COR-L47 (cell line): ENCODE measurements at regions not wholly inside any gene's neighbourhood (a gene's known extent, or its start where the extent isn't known, plus 50 kb on each side); places are given as distances from the start of the nearest gene placed in this dataset.
A peak's percentile ranks its signal among the peaks of the same experiment; 100 is the strongest.
"Not testable (repeated sequence)": the region's sequence is repeated elsewhere in the genome, so short reads cannot be mapped to it uniquely, and the experiment has no call there.

Source experiments
- DNase-seq: peaks from one replicate; lab custom pipeline; 2025; lab: John Stamatoyannopoulos, UW

GRCh38 chr4:125749354-125749753 lies 434.6 kb downstream of the FAT4 start:
- DNase-seq: no peak

- no peak for DNase-seq
These were observed 435.6 kb downstream of the FAT4 start for GRCh38 chr4:125750399-125750798.

- peak; percentile 46 for DNase-seq
These were observed 436.2 kb downstream of the FAT4 start for GRCh38 chr4:125750828-125751466.

- no peak for DNase-seq
These were observed 443.7 kb downstream of the FAT4 start for GRCh38 chr4:125758438-125758837.

GRCh38 chr4:125760201-125760819 lies 445.6 kb downstream of the FAT4 start:
- DNase-seq: no peak

- no peak for DNase-seq
These were observed 446.2 kb downstream of the FAT4 start for GRCh38 chr4:125760956-125761355.

GRCh38 chr4:125762537-125762936 lies 447.8 kb downstream of the FAT4 start:
- DNase-seq: no peak

GRCh38 chr4:125765941-125766340 lies 451.2 kb downstream of the FAT4 start:
- no peak for DNase-seq

- no peak for DNase-seq
These were observed 456.2 kb downstream of the FAT4 start for GRCh38 chr4:125770814-125771398.

GRCh38 chr4:125772680-125773079 lies 457.9 kb downstream of the FAT4 start:
- DNase-seq: no peak

GRCh38 chr4:125773502-125773901 lies 458.7 kb downstream of the FAT4 start:
- DNase-seq: no peak

- DNase-seq: no peak
These were observed 459.2 kb downstream of the FAT4 start for GRCh38 chr4:125773931-125774330.

- no peak for DNase-seq
These were observed 461.4 kb downstream of the FAT4 start for GRCh38 chr4:125776146-125776545.

- DNase-seq: no peak
These were observed 465.4 kb downstream of the FAT4 start for GRCh38 chr4:125780164-125780563.

GRCh38 chr4:125780747-125781146 lies 466.0 kb downstream of the FAT4 start:
- no peak for DNase-seq

- no peak for DNase-seq
These were observed 466.9 kb downstream of the FAT4 start for GRCh38 chr4:125781651-125782050.

GRCh38 chr4:125784741-125785140 lies 470.0 kb downstream of the FAT4 start:
- no peak for DNase-seq

- DNase-seq: no peak
These were observed 473.0 kb downstream of the FAT4 start for GRCh38 chr4:125787707-125788106.

GRCh38 chr4:125789023-125789422 lies 474.3 kb downstream of the FAT4 start:
- DNase-seq: no peak

- DNase-seq: no peak
These were observed 477.1 kb downstream of the FAT4 start for GRCh38 chr4:125791896-125792295.

GRCh38 chr4:125794989-125795388 lies 480.2 kb downstream of the FAT4 start:
- DNase-seq: no peak

GRCh38 chr4:125796138-125796537 lies 481.4 kb downstream of the FAT4 start:
- DNase-seq: no peak

GRCh38 chr4:125797621-125798020 lies 482.9 kb downstream of the FAT4 start:
- not testable (repeated sequence) for DNase-seq

- no peak for DNase-seq
These were observed 486.6 kb downstream of the FAT4 start for GRCh38 chr4:125801373-125801772.
